HG03103 (cell line): ENCODE measurements at regions not wholly inside any gene's neighbourhood (a gene's known extent, or its start where the extent isn't known, plus 50 kb on each side); places are given as distances from the start of the nearest gene placed in this dataset.
"Not testable (repeated sequence)": the region's sequence is repeated elsewhere in the genome, so short reads cannot be mapped to it uniquely, and the experiment has no call there.

Experiments
- ATAC-seq: cut with Tn5 transposase; IDR thresholded peaks from one replicate; pipeline ENCODE4 v1.9.1; 2021; ENCODE audit warnings: low read depth; ENCODE audit not compliant: unreplicated experiment

DNA sequence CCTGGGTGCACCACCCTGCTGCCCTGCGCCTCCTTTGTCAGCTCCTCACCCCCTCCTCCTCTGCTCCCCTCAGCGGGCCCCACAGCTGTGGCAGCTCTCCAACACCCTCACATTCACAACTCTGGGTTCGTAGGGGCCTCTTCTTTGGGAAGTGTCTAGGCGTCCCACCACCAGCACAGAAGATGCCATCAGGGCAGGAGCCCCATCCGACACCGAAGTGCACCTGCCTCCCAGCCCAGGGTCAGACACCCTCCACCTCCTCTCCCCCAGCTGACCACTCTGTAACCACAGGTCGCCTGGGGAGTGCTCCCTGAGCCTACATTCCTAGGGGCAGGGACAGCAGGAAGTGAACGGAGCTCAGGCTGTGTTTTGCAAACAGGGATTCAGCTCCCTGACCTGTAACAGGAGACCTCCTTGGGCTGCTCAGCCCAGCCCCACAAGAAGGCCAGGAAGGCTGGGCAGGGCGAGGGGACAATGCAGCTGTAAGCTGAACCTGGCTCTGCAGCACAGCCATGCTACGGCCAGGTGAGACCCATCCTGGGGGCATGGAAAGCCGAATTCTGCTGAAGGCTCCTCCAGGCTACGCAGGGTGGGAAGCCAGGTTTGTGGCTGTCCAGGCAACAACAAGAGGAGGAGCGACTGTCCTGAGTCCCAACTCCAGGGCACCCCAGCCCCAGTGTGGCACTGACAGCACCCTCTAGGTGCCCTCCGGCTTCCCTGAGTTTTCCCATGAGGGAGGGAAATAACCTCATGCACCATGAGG is 269.0 kb downstream of the GOLGA6L6 start:
- ATAC-seq = no peak

- ATAC-seq = no peak
Measured at GRCh38 chr15:20271647-20272046, 270.0 kb downstream of the GOLGA6L6 start.

DNA sequence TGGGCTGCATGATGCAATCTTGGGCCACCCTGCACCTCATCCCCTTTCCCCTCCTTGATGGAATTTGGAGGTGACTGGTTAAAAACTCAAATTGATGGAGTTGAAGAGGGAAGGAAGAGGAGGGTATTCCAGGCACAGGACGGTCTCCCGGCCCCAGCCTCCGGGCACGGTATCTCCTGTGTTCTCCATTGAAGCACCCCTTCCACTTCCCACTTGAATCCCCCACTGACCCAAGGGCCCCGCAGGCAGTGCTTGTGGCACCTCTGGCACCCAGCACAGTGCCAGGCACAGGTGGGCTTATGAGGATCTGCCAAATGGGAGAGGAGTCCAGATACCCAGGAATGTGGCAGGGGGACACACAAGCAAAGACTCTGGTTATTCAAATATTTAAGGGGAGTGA is 271.6 kb downstream of the GOLGA6L6 start:
- not testable (repeated sequence) for ATAC-seq

DNA sequence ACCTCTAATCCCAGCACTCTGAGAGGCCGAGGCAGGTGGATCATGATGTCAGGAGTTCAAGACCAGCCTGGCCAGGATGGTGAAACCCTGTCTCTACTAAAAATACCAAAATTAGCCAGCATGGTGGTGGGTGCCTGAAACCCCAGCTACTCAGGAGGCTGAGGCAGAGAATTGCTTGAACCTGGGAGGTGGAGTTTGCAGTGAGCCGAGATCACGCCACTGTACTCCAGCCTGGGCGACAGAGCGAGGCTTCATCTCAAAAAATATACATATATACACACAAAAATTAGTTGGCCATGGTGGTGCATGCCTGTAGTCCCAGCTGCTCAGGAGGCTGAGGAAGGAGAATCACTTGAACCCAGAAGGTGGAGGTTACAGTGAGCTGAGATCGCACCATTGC is 273.6 kb downstream of the GOLGA6L6 start:
- ATAC-seq = not testable (repeated sequence)

DNA sequence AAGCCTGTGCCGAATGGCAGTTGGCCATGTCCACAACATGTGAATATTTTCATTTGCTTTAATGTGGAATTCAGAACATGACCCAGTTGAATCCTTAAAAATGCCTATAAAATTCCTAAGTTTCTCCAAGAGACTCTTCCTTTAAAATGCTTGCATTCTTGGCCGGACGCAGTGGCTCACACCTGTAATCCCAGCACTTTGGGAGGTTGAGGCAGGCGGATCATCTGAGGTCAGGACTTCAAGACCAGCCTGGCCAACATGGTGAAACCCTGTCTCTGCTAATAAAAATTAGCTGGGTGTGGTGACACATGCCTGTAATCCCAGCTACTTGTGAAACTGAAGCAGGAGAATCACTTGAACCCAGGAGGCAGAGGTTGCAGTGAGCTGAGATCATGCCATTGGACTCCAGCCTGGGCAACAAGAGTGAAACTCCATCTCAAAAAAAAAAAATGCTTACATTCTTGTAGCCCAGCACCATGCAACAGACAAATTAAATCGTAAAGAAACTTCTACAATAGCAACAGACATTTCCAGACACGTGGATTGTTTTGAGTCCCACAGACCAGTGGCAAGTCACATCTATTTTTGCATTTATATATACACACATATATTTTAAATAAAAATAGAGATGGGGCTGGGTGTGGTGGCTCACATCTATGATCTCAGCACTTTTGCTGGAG is 274.4 kb downstream of the GOLGA6L6 start:
- ATAC-seq = not testable (repeated sequence)

- ATAC-seq = not testable (repeated sequence)
Measured at GRCh38 chr15:20265710-20266109, 275.9 kb downstream of the GOLGA6L6 start.

DNA sequence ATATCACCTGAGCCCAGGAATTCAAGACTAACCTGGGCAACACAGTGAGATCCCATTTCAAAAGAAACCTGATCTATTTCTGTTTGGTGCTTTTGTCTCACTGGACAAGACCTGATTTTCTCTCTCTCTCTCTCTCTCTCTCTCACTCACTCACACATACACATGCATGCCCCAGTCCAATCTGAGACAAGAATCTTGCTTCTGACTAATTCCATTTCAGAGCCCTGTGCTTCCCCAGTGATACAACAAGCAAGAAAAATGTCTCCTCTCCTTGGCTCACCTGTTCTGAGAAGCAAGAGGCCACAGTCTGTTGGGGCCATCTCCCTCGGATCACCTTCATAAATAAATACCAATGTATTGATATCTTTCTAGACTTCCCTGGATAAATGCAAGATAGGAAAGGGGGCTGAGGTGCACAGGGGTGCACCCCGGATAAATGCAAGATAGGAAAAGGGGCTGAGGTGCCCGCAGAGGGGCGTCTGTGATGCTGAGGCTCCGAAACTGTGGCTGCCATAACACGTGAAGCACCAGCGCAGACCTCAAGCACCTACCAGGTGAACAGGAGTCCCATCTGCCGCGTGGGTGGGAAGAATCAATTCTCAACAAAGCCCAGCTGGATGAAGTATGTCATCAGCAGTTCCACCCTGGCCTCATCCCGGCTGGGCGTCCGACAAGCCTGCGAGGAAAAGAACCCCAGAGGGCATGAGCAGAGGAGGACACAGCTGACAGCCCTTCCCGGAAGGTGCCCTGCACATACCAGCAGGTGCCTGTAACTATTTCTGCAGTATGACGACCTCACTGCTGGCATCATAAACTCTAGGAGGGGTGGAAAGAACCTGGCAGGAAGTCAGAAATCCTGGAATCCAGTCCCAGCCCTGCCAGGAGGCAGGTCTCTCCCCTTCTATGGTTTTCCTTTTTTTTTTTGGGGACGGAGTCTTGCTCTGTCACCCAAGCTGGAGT is 280.0 kb downstream of the GOLGA6L6 start:
- not testable (repeated sequence) for ATAC-seq

GRCh38 chr15:20260650-20261049 is 280.9 kb downstream of the GOLGA6L6 start:
- ATAC-seq = not testable (repeated sequence)

- ATAC-seq = not testable (repeated sequence)
Measured at GRCh38 chr15:20259559-20260190, 281.9 kb downstream of the GOLGA6L6 start.

DNA sequence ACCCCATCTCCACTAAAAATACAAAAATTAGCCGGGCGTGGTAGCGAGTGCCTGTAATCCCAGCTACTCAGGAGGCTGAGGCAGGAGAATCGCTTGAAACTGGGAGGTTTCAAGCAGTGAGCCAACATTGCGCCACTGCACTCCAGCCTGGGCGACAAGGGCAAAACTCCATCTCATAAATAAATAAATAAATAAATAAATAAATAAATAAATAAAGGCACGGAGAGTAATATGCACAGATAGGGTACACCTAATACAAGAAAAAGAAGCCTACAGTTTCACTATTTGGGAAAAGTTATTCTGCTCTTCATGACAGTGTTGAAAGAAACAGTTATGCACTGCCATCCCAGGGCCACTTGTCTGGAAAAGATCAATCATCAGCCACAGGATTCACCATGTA is 285.2 kb downstream of the GOLGA6L6 start:
- ATAC-seq = not testable (repeated sequence)

GRCh38 chr15:20255641-20256040 is 286.0 kb downstream of the GOLGA6L6 start:
- ATAC-seq = not testable (repeated sequence)

GRCh38 chr15:20253047-20253615 is 288.5 kb downstream of the GOLGA6L6 start:
- ATAC-seq = not testable (repeated sequence)

DNA sequence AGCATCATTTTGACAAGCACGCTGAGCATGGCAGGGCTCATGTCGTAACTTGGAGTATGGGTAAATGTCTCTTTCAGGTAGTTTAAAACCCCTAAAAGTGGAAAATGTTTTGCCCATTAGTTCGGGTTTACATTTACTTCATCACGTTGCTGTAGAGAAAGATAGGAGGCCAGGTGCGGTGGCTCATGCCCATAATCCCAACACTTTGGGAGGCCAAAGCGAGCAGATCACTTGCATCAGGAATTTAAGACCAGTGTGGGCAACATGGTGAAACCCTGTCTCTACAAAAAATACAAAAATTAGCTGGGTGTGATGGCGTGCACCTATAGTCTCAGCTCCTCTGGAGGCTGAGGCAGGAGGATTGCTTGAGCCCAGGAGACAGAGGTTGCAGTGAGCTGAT is 289.6 kb downstream of the GOLGA6L6 start:
- ATAC-seq = not testable (repeated sequence)

GRCh38 chr15:20251214-20252005 is 290.2 kb downstream of the GOLGA6L6 start:
- not testable (repeated sequence) for ATAC-seq

GRCh38 chr15:20250206-20250605 is 291.4 kb downstream of the GOLGA6L6 start:
- not testable (repeated sequence) for ATAC-seq

- not testable (repeated sequence) for ATAC-seq
Measured at GRCh38 chr15:20249677-20249970, 292.0 kb downstream of the GOLGA6L6 start.

- not testable (repeated sequence) for ATAC-seq
Measured at GRCh38 chr15:20248434-20248833, 293.2 kb downstream of the GOLGA6L6 start.

DNA sequence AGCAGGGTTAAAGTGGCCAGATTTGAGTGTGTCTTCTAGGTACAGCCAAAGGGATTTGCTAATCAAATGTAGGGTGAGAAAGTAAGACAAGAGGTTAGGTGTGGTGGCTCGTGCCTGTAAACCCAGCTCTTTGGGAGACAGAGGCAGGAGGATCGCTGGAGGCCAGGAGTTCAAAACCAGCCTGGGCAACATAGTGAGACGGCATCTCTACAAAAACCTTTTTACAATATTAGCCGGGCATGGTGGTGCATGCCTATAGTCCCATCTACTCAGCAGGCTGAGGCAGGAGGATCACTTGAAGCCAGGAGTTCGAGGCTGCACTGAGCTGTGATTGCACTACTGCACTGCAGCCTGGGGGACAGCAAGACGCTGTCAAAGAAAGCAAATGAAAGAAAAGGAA is 294.5 kb downstream of the GOLGA6L6 start:
- ATAC-seq = not testable (repeated sequence)

- not testable (repeated sequence) for ATAC-seq
Measured at GRCh38 chr15:20246624-20247023, 295.0 kb downstream of the GOLGA6L6 start.
